Bronchial epithelial cell (primary cell): ENCODE measurements at regions not wholly inside any gene's neighbourhood (a gene's known extent, or its start where the extent isn't known, plus 50 kb on each side); places are given as distances from the start of the nearest gene placed in this dataset.
A peak's percentile ranks its signal among the peaks of the same experiment; 100 is the strongest.

Experiments
- DNase-seq: peaks from one replicate; pipeline ENCODE4 v3.0.0-alpha.2; 2010; ENCODE audit warnings: low read depth
- FAIRE-seq: peaks from 2 replicates; lab custom pipeline; 2011; peaks lifted over from hg19 to GRCh38; lab: Jason Lieb, UNC
- H3K27me3 ChIP-seq: 2 replicates; pipeline ENCODE4 v1.5.1; 2011; ENCODE audit warnings: low read length; ENCODE audit not compliant: control insufficient read depth, insufficient read depth
- H3K36me3 ChIP-seq: 2 replicates; pipeline ENCODE4 v1.5.1; 2011; ENCODE audit warnings: low read length; ENCODE audit not compliant: control insufficient read depth, insufficient read depth
- H3K4me3 ChIP-seq: 2 replicates; pipeline ENCODE4 v1.5.1; 2011; ENCODE audit warnings: mild to moderate bottlenecking, low read depth, low read length, control low read depth
- CTCF ChIP-seq: IDR thresholded peaks from 2 replicates; pipeline ENCODE4 v1.5.1; 2011; ENCODE audit warnings: mild to moderate bottlenecking, moderate library complexity, low read length, control low read depth, inconsistent platforms; ENCODE audit not compliant: insufficient read depth, severe bottlenecking

GRCh38 chr2:58460670-58461069, 219.5 kb upstream of the FANCL start:
- DNase-seq (no peak), FAIRE-seq (peak; percentile 32)
- H3K4me3 ChIP-seq, result no peak overlapping the region
- no peak for TF ChIP-seq CTCF
- no peaks in the 10 kb centered on the region for H3K27me3 ChIP-seq
- no peaks in the 10 kb centered on the region for H3K36me3 ChIP-seq

GRCh38 chr2:58449286-58450010, 208.3 kb upstream of the FANCL start:
- Histone ChIP-seq H3K36me3 (no peaks in the 10 kb centered on the region), H3K4me3 (no peak overlapping the region), H3K27me3 (no peaks in the 10 kb centered on the region)
- DNase-seq (peak; percentile 35), FAIRE-seq (no peak)
- no peak for TF ChIP-seq CTCF

- no peaks in the 10 kb centered on the region for H3K27me3 ChIP-seq
- no peaks in the 10 kb centered on the region for H3K36me3 ChIP-seq
- H3K4me3 ChIP-seq, result no peak overlapping the region
- DNase-seq, result no peak
- no peak for TF ChIP-seq CTCF
- FAIRE-seq, result no peak
Observed at GRCh38 chr2:58448845-58449244, 207.7 kb upstream of the FANCL start.

GRCh38 chr2:58448065-58448507, 207.0 kb upstream of the FANCL start:
- Histone ChIP-seq H3K27me3 (no peaks in the 10 kb centered on the region), H3K4me3 (no peak overlapping the region), H3K36me3 (no peaks in the 10 kb centered on the region)
- FAIRE-seq (no peak), DNase-seq (peak; percentile 69)
- peak; percentile 71 for TF ChIP-seq CTCF

GRCh38 chr2:58447586-58447985, 206.5 kb upstream of the FANCL start:
- no peak overlapping the region for H3K4me3 ChIP-seq
- H3K36me3 ChIP-seq, result no peaks in the 10 kb centered on the region
- peak; percentile 86 for DNase-seq
- FAIRE-seq, result no peak
- no peaks in the 10 kb centered on the region for H3K27me3 ChIP-seq
- TF ChIP-seq CTCF, result no peak

GRCh38 chr2:58441643-58442042, 200.5 kb upstream of the FANCL start:
- DNase-seq, result no peak

More at GRCh38 chr2:58441643-58442042, 200.5 kb upstream of the FANCL start:
- no peak for TF ChIP-seq CTCF
- Histone ChIP-seq H3K36me3 (no peaks in the 10 kb centered on the region), H3K4me3 (no peak overlapping the region), H3K27me3 (no peaks in the 10 kb centered on the region)
- no peak for FAIRE-seq
